CD4-positive, alpha-beta T cell treated with Interleukin-2 at 100 ng/mL for 4 hours (primary cell): ENCODE measurements at regions not wholly inside any gene's neighbourhood (a gene's known extent, or its start where the extent isn't known, plus 50 kb on each side); places are given as distances from the start of the nearest gene placed in this dataset.

Experiments used
- DNase-seq: peaks from one replicate; pipeline ENCODE4 v3.0.0-alpha.2; 2020; ENCODE audit warnings: low spot score

- DNase-seq: no peak
Measured at GRCh38 chr17:69949973-69950695, 124.9 kb upstream of the KCNJ16 start.

DNA sequence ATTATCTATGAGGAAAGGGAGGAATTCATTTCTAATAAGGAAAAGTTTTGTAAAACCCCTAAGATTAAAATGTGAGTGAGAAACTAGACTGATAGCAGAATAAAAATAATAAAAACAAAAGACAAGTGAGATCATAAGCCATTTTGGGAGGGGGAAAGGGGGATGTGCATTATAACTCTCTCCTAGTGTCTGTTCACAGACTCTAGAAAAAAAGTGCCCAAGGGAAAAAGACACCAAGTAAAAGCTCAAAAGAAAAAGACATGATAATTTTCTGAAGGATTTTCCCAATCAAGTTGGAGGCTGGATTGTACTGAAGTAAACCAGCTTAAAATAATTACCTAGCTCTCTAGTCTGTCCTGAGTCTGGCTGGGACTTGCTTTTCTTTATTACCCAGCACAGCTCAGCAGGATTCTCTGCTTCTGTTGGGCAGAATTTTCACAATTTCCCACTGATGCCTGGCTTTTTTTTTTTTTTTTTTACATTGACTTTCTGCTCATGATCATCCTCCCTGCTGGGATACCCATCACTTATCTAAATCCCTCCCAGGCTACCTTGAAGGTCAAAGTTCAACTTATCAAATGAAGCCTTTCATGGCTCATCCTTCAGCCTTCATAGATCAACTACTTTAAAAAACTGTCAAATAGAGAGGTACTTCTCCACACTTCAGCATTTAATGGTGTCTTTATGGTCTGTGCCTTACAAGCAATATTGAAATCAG is 124.2 kb upstream of the KCNJ16 start:
- DNase-seq: no peak

DNA sequence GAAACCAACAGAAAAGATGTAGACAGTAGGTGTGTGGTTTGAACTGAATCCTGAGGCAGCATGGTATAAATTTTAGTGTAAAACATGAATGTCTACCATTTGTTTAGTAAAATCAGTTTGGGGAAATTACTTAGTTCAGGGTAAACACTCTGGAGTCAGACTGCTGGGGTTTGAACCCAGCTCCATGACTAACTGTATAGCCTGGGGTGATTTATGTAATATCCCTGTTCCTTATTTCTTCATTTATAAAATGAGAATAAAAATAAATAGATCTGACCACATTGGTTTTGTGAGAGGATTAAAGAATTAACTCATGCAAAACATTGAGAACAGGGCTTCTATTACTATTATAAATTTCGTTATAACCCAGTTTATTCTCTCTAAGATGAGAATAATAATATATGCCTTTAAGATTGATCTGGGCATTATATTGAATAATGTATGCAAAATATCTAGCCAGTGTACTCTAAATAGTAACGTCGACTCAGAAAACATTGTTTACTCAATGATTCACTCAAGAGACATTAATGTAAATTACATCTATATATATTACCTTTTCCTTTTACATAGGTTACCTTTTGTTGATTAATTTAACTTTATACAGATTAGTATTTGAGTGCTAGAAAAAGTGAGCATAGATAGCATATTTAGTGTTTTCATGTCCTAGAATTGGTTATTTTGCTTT is 120.6 kb upstream of the KCNJ16 start:
- no peak for DNase-seq

- DNase-seq: no peak
Measured at GRCh38 chr17:69958063-69958462, 117.0 kb upstream of the KCNJ16 start.

DNA sequence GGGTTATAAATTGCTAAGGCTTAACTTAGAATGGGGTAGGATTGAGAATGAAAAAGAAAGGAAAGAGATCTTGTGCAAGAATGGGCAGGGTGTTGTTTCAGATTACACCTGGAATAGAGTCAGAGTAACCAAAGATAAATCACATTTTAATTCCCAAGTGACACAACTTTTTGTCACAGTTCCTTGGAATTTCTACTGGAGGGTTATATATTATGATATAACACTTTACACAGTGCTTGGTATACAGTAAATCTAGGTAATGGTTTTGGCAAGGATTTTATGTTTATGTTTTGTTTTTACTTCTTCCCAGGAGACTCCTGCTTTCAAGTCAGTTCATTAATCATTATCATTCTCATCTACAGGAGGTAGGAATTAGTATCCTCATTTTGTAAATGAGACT is 115.7 kb upstream of the KCNJ16 start:
- DNase-seq: no peak

DNA sequence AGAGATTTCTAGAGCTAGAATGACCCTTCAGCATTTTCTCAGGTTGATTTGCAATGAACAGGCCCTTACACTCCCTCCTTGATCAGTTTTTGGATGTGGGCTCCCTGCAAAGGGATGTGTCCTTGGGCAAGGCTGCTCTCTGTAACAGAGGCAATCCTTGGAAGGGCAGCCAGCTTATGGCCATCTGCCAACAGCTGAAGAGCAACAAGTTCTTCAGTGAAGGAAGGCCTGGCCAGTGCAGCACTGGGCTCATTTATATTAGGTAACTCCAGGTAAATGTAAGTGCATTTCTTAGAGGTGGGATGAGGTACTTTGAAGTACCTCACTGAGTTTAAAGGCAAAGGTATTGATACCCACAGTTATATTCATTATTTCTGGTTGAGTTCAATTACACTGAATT is 114.3 kb upstream of the KCNJ16 start:
- no peak for DNase-seq

DNA sequence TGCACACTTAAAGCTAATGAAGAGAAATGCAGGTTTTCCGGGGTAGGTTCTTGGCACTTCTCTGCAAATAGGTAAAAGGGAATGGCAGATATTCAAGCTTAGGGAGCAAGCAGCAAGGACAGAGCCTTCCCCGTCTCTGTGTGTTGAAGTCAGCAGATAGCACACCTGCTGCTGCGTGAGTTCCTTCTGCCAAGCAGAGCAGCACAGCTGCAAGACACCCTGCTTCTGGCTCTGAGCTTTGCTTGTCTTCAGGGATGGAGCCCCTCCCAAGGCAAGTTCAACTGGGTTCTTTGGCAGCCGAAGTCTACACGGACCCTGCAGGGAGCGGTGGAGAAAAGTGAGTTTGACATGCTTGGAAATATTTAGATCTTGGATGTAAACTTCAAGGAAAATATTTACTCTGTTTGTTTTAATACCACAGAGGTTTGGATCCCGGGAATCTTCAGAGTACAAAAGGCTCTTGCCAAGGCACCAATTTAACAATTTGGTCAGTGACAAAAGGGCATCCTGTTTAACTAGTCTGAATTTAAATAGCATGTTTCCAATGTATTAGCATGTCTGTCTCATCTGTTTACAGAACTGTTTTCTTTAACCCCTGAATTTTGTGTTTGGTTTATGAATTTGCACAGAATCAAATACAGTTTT is 113.4 kb upstream of the KCNJ16 start:
- no peak for DNase-seq

DNA sequence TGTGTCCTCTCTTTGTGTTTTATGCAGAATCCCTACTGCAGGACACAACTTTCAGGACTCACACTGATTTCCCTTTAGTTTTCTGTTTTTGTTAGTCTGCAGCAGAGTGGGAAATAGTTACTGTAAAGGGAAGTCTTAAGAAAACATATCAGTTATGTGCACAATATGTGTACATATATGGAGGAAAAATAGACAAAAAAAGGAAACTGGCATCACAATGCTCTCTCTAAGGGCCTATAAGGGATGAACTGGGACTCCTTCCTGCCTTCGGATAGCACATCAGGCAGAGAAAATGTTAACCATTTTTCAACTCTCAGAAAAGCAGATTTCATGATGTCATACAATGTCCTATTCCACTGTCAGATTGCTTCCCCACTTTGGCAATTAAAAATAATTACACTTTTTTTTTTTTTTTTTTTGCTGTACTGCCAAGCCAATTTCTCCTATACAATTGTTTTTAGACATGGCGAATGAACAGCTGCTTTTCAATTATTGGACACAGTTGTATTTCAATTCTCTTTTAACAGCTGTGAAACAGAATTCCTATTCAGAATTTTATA is 112.5 kb upstream of the KCNJ16 start:
- DNase-seq: no peak

- DNase-seq: no peak
Measured at GRCh38 chr17:69967910-69968411, 107.1 kb upstream of the KCNJ16 start.

- DNase-seq: no peak
Measured at GRCh38 chr17:69969897-69970296, 105.1 kb upstream of the KCNJ16 start.

DNA sequence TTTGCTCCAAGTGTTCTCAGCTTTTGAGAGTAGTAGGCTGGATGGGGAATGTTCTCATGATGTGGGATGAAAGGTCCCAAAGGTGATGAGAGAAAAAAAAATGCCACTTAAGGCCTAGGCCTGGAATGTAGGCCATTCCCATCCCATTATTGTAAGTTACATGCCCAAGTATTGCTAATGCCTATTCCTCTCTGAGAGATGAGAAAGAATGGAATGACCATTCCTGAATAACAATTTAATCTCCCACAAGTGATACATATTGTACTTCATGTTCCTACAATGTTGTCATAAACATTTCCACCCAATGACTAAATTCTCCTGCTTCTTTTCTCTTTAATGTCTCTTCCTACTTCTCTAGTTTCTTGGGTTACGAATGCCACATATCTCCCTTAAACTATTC is 102.8 kb upstream of the KCNJ16 start:
- DNase-seq: no peak

- no peak for DNase-seq
Measured at GRCh38 chr17:69975808-69976207, 99.2 kb upstream of the KCNJ16 start.

DNA sequence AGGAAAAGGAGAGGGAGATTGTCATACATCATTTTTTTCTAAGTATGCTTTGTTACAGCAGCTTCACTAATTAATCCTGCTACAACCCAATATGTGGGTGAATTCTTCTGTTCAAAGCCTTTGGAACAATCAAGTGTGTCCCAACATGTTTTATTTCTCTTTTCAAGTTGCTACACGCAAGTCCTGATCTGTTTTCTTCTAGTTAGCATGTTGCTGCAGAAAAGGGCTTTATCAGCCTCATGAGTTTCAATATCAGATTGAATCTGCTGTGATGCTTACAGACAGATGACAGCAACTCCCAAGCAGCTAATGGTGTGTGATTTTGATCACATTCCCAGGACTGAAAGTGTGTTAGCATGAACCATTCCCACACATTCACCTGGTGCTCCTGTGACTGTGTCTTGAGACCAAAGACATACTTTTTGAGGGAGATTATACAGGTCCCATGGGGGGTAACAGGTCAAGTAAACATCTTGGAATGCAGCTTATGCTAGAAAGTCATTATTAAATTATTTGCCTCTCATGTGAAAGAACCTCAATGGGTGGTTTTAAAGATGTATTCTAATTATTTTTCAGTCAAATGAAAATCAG is 96.9 kb upstream of the KCNJ16 start:
- DNase-seq: no peak

DNA sequence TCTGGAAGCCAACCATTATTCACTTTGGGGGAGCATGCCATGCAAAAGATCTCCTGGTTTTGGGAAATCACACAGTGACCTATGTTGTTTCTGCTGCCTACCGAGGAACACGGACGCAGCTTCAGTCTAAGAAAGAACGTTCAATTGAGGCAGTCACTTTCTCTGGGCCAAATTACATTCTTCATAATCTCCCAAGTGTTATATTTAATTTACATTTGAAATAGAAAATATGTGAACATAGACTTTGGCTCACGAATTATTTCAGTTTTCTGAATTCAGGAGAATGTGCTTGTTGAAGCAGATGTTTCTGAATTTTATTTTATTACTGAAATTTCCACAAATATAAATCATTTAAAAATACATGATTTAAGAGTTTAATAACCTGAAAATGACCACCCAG is 93.6 kb upstream of the KCNJ16 start:
- no peak for DNase-seq

- no peak for DNase-seq
Measured at GRCh38 chr17:69995476-69995875, 79.5 kb upstream of the KCNJ16 start.

GRCh38 chr17:69997332-69997731 is 77.7 kb upstream of the KCNJ16 start:
- no peak for DNase-seq

DNA sequence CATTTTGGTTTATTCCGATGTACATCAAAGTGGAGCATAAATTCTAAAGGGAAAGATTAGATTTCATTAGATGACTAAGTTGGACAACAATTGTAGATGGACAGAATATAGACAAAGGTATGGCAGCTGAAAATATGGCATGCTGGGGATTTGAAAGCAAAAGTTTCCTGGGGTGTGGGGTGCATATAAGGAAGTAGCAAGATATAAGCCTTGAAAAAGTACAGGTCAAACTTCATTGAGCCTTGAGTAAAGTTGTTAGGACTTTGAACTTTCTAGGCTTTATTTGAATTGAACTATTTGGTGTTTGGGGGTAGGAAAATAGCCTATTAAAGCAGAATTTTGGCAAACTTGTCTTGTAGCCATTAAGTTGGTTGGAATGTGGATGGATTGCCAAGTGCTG is 75.8 kb upstream of the KCNJ16 start:
- DNase-seq: no peak

- DNase-seq: no peak
Measured at GRCh38 chr17:70006159-70006558, 68.9 kb upstream of the KCNJ16 start.

GRCh38 chr17:70011750-70012149 is 63.3 kb upstream of the KCNJ16 start:
- no peak for DNase-seq

- DNase-seq: no peak
Measured at GRCh38 chr17:70013911-70014310, 61.1 kb upstream of the KCNJ16 start.

- DNase-seq: no peak
Measured at GRCh38 chr17:70017112-70017511, 57.9 kb upstream of the KCNJ16 start.

DNA sequence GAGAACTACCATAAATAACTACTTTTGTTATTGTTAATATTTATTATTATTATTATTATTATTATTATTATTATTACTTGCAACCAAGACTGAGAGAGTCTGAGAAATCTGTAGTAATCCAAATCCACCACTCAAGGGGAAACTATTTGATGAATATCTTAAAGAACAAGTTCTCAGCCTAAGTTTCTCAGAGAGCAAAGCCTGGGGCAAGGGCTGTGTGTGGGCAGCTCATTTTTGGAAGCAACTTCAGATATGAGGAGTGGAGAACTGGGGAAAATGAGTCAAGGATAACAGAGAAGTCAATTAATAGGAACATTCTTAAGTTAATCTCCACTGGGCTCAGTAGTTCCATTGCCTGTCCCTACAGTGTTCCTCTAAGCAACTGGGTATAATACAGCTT is 57.1 kb upstream of the KCNJ16 start:
- no peak for DNase-seq
